A673 (cell line): ENCODE measurements at regions not wholly inside any gene's neighbourhood (a gene's known extent, or its start where the extent isn't known, plus 50 kb on each side); places are given as distances from the start of the nearest gene placed in this dataset.

Source experiments
- BruUV-seq: library from RNA; stranded (reverse); fragments of 400-500 nt; replicated peaks from 2 replicates; lab custom pipeline; 2021; lab: Mats Ljungman, UMichigan
- CTCF ChIA-PET: fragments of 300-600 bp; sonication (Branson Sonifier 250); formaldehyde crosslinking; loops from one replicate; lab custom pipeline; 2022; ENCODE audit warnings: antibody characterized with exemption; lab: Charles Lee
- POLR2A ChIA-PET: fragments of 300-600 bp; sonication (Branson Sonifier 250); formaldehyde crosslinking; loops from one replicate; lab custom pipeline; 2022; ENCODE audit warnings: antibody characterized with exemption; ENCODE audit not compliant: low non-redundant PET; lab: Charles Lee
- DNase-seq: peaks from one replicate; pipeline ENCODE4 v3.0.0-alpha.2; 2015; ENCODE audit warnings: low spot score
- H3K27ac ChIP-seq: fragments of 200-600 bp; sonication (generic); 2 replicates; pipeline ENCODE4 v1.5.1; 2016; ENCODE audit warnings: mixed run types, low read depth, mild to moderate bottlenecking, mixed read lengths, antibody characterized with exemption, low read length; ENCODE audit not compliant: poor library complexity, severe bottlenecking
- H3K27me3 ChIP-seq: fragments of 200-600 bp; sonication (generic); replicated peaks from 2 replicates; pipeline ENCODE4 v1.6.1; 2017; ENCODE audit warnings: mixed run types, low read depth, mild to moderate bottlenecking, mixed read lengths, antibody characterized with exemption, low read length; ENCODE audit not compliant: insufficient read depth, poor library complexity
- H3K36me3 ChIP-seq: fragments of 200-600 bp; sonication (generic); 2 replicates; pipeline ENCODE4 v1.6.1; 2016; ENCODE audit warnings: mixed run types, mild to moderate bottlenecking, mixed read lengths, antibody characterized with exemption, low read length; ENCODE audit not compliant: insufficient read depth, poor library complexity, severe bottlenecking
- H3K4me1 ChIP-seq: fragments of 200-600 bp; sonication (generic); 2 replicates; pipeline ENCODE4 v1.6.1; 2017; ENCODE audit warnings: mixed run types, mild to moderate bottlenecking, mixed read lengths, antibody characterized with exemption, low read length; ENCODE audit not compliant: insufficient read depth, poor library complexity, severe bottlenecking
- H3K4me3 ChIP-seq: fragments of 200-600 bp; sonication (generic); 2 replicates; pipeline ENCODE4 v1.5.1; 2016; ENCODE audit warnings: low read depth, mixed run types, mild to moderate bottlenecking, mixed read lengths, low read length; ENCODE audit not compliant: poor library complexity, severe bottlenecking
- H3K9me3 ChIP-seq: fragments of 200-600 bp; sonication (generic); 2 replicates; pipeline ENCODE4 v1.6.1; 2016; ENCODE audit warnings: mixed run types, low read depth, mild to moderate bottlenecking, mixed read lengths, antibody characterized with exemption, low read length; ENCODE audit not compliant: poor library complexity, severe bottlenecking
- CTCF ChIP-seq: fragments of 300-800, 200-600 bp; sonication (generic); conservative IDR thresholded peaks from 2 replicates; pipeline ENCODE4 v1.5.1; 2017; ENCODE audit warnings: low read depth, mild to moderate bottlenecking, antibody characterized with exemption, low read length, moderate library complexity, mixed read lengths
- EZH2 ChIP-seq: fragments of 200-600 bp; sonication (generic); IDR thresholded peaks from 2 replicates; pipeline ENCODE4 v1.6.1; 2017; ENCODE audit warnings: borderline replicate concordance, low read depth, mild to moderate bottlenecking, mixed read lengths, antibody characterized with exemption, low read length; ENCODE audit not compliant: poor library complexity, severe bottlenecking
- intact Hi-C: fragments of 100-400 bp; cut with micrococcal nuclease; formaldehyde crosslinking; loops from one replicate; pipeline ENCODE4 v1.10.0; 2022; ENCODE audit not compliant: unreplicated experiment

- Histone ChIP-seq H3K27me3 (no peaks in the 10 kb centered on the region), H3K4me3 (no peak overlapping the region), H3K27ac (no peak overlapping the region), H3K36me3 (no peaks in the 10 kb centered on the region), H3K9me3 (peaks cover 37% of the 10 kb centered on the region), H3K4me1 (no peaks in the 10 kb centered on the region)
- no TSS peak for BruUV-seq
- ChIA-PET POLR2A (no interaction called here), CTCF (no interaction called here)
- intact Hi-C loops = no loop called here
- no peak for TF ChIP-seq CTCF
- no peak for TF ChIP-seq EZH2
- no peak for DNase-seq
These were observed 115.9 kb upstream of the ARHGAP28 start for GRCh38 chr18:6613581-6613980.

- Histone ChIP-seq H3K27me3 (no peaks in the 10 kb centered on the region), H3K4me1 (no peaks in the 10 kb centered on the region), H3K9me3 (peaks cover 30% of the 10 kb centered on the region), H3K4me3 (no peak overlapping the region), H3K36me3 (no peaks in the 10 kb centered on the region), H3K27ac (no peak overlapping the region)
- DNase-seq = no peak
- CTCF ChIA-PET = no interaction called here
- TF ChIP-seq CTCF (no peak), EZH2 (no peak)
- BruUV-seq = no TSS peak
- intact Hi-C loops = no loop called here
- POLR2A ChIA-PET = no interaction called here
These were observed 114.6 kb upstream of the ARHGAP28 start for GRCh38 chr18:6614952-6615351.

- BruUV-seq = no TSS peak
- TF ChIP-seq EZH2 = no peak
- TF ChIP-seq CTCF = no peak
- CTCF ChIA-PET = no interaction called here
- no peaks in the 10 kb centered on the region for H3K27me3 ChIP-seq
- H3K4me1 ChIP-seq = no peaks in the 10 kb centered on the region
- intact Hi-C loops = no loop called here
- peaks cover 41% of the 10 kb centered on the region for H3K9me3 ChIP-seq
- no peak overlapping the region for H3K4me3 ChIP-seq
- H3K27ac ChIP-seq = no peak overlapping the region
- DNase-seq = no peak
- no peaks in the 10 kb centered on the region for H3K36me3 ChIP-seq
- POLR2A ChIA-PET = no interaction called here
These were observed 112.5 kb upstream of the ARHGAP28 start for GRCh38 chr18:6616981-6617380.
